ENCODE measurements at regions not wholly inside any gene's neighbourhood (a gene's known extent, or its start where the extent isn't known, plus 50 kb on each side); places are given as distances from the start of the nearest gene placed in this dataset.

DNA sequence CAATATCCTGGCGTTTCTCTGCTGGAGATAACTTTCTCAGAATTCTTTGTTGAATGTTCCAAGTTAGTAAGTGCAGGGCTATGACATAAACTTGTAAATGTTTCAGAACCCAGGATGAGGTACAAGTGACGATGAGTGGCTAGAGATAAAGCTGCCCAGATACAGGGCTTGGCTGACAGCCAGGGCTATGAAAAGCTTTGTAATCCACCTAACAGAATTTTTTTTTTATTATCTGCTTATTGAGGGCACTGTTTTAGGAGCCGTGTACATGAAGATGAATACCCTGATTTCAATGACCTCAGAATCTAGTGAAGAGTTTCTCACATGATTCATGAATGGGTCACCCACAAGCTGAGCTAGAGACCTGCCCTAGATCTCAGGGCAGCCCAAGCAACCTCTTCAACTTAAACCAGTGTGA, 431.4 kb downstream of the DIPK2A start:
- WGBS, 2 donors: 34 to 38% methylated on average over 3 of the region's 3 CpGs
- Histone ChIP-seq H3K4me1 (no peaks in the 10 kb centered on the region), H3K9me3 (no peaks in the 10 kb centered on the region), H3K4me3 (no peak overlapping the region), H3K27ac (no peak overlapping the region), H3K27me3 (no peaks in the 10 kb centered on the region), H3K36me3 (no peaks in the 10 kb centered on the region)
- TF ChIP-seq CTCF (IDR thresholded peaks at IDR 0.05): no peak
- ATAC-seq (no peak), FAIRE-seq (no peak), DNase-seq (no peak)
- intact Hi-C loops (cut with DNase I): no loop called here

GRCh38 chr3:144407335-144407734, 435.7 kb downstream of the DIPK2A start:
- Histone ChIP-seq H3K4me1 (no peaks in the 10 kb centered on the region), H3K4me3 (no peak overlapping the region), H3K27me3 (no peaks in the 10 kb centered on the region), H3K36me3 (no peaks in the 10 kb centered on the region), H3K27ac (no peak overlapping the region), H3K9me3 (no peaks in the 10 kb centered on the region)
- intact Hi-C loops (cut with DNase I): no loop called here
- DNase-seq (no peak), FAIRE-seq (no peak), ATAC-seq (no peak)
- no peak for TF ChIP-seq CTCF (IDR thresholded peaks at IDR 0.05)
- 68% methylated on average over 2 of the region's 2 CpGs for WGBS, 2 donors

- FAIRE-seq (no peak), DNase-seq (no peak), ATAC-seq (no peak)
- Histone ChIP-seq H3K4me3 (no peak overlapping the region), H3K4me1 (no peaks in the 10 kb centered on the region), H3K36me3 (no peaks in the 10 kb centered on the region), H3K9me3 (no peaks in the 10 kb centered on the region), H3K27me3 (no peaks in the 10 kb centered on the region), H3K27ac (no peak overlapping the region)
- intact Hi-C loops (cut with DNase I): no loop called here
- no peak for TF ChIP-seq CTCF (IDR thresholded peaks at IDR 0.05)
Measured at GRCh38 chr3:144409319-144409718, 437.7 kb downstream of the DIPK2A start.

DNA sequence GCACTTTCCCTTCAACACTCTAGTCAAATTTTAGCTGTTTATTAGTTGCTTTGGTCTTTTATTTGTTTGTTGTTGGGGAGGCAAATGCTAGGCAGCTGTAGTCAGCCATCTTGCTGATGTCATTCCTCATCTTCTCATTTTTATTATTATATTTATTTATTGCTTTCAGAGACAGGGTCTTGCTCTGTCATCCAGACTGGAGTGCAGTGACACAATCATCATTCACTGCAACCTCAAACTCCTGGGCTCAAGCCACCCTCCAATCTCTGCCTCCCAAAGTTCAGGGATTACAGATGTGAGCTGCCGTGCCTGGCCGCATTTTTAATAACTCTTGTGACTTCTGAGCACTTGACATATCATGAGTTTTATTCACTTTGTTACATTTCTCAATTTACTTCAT, 441.4 kb downstream of the DIPK2A start:
- no peak for FAIRE-seq

GRCh38 chr3:144415492-144415891, 443.9 kb downstream of the DIPK2A start:
- 44 to 81% methylated on average over 1 of the region's 1 CpG for WGBS, 2 donors
- intact Hi-C loops (cut with DNase I): no loop called here
- H3K4me3 ChIP-seq: no peak overlapping the region
- no peak for FAIRE-seq
- H3K4me1 ChIP-seq: no peaks in the 10 kb centered on the region
- no peak overlapping the region for H3K27ac ChIP-seq
- ATAC-seq: no peak
- TF ChIP-seq CTCF (IDR thresholded peaks at IDR 0.05): no peak
- H3K36me3 ChIP-seq: no peaks in the 10 kb centered on the region
- no peaks in the 10 kb centered on the region for H3K9me3 ChIP-seq
- DNase-seq: no peak
- no peaks in the 10 kb centered on the region for H3K27me3 ChIP-seq

More for the DNA sequence above, 441.4 kb downstream of the DIPK2A start:
- intact Hi-C loops (cut with DNase I): no loop called here
- no peaks in the 10 kb centered on the region for H3K9me3 ChIP-seq
- H3K4me3 ChIP-seq: no peak overlapping the region
- H3K36me3 ChIP-seq: no peaks in the 10 kb centered on the region
- DNase-seq: no peak
- no peaks in the 10 kb centered on the region for H3K4me1 ChIP-seq
- WGBS, 2 donors: 87 to 100% methylated on average over 2 of the region's 2 CpGs
- no peak overlapping the region for H3K27ac ChIP-seq
- no peak for ATAC-seq
- TF ChIP-seq CTCF (IDR thresholded peaks at IDR 0.05): no peak
- no peaks in the 10 kb centered on the region for H3K27me3 ChIP-seq
